WI38 (cell line): ENCODE measurements at regions not wholly inside any gene's neighbourhood (a gene's known extent, or its start where the extent isn't known, plus 50 kb on each side); places are given as distances from the start of the nearest gene placed in this dataset.

Experiments
- H3K4me3 ChIP-seq: 2 replicates; pipeline ENCODE4 v1.5.1; 2011; ENCODE audit warnings: low read depth, mild to moderate bottlenecking, control low read depth, low read length
- CTCF ChIP-seq: IDR thresholded peaks from 2 replicates; pipeline ENCODE4 v1.5.1; 2012; ENCODE audit warnings: low read depth, mild to moderate bottlenecking, control low read depth, low read length

- no peak for TF ChIP-seq CTCF
- no peak overlapping the region for H3K4me3 ChIP-seq
These were observed 63.9 kb upstream of the MAF start for GRCh38 chr16:79664407-79664806.

DNA sequence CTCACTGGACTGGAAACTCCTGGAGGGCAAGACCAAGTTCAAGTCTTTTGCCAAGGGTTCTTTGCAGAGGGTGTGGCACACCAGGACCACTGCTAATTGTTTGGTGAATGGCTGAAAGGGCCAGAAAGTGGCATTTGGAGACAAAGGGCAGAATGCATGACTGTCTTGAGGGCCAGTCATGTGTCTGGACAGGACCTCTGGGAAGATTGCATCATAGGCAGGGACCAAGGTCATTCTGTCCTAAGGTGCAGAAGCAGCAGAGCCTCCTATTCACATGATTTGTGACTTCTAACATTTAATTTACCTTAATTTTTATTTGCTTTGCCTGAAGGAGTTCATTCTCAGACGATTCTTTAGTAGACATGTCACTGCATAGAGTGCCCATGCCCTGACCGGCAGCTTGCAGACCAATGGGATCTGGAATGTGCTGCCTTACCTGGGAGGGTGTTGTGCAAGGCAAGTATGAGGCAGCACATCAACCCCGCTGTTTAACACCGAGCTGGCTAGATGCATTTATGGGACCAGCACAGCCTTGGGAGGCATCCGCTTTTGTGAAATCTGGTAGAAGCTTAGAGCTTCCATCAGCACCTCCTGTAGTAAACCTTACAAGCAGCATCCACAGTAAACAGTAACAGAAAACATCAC is 62.3 kb upstream of the MAF start:
- TF ChIP-seq CTCF = no peak
- no peak overlapping the region for H3K4me3 ChIP-seq

- no peak overlapping the region for H3K4me3 ChIP-seq
- TF ChIP-seq CTCF = no peak
These were observed 61.6 kb upstream of the MAF start for GRCh38 chr16:79662122-79662521.

DNA sequence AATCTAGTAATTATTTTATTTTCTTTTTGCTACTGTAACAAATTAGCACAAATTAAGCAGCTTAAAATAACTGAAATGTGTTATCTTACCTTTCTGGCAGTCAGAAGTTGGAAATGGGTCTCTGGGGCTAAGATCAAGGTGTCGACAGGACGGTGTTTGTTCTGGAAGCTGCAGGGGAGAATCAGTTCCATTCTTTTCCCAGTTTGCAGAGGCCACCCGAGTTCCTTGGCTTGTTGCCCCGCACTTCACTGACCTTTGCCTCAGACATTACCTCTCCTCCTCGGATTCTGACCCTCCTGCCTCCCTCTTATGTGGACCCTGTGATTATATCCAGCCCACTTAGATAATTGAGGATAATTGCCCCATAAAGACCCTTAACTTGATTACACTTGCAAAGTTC is 61.0 kb upstream of the MAF start:
- no peak for TF ChIP-seq CTCF
- H3K4me3 ChIP-seq = no peak overlapping the region

- TF ChIP-seq CTCF = no peak
- no peak overlapping the region for H3K4me3 ChIP-seq
These were observed 58.8 kb upstream of the MAF start for GRCh38 chr16:79659344-79659743.

DNA sequence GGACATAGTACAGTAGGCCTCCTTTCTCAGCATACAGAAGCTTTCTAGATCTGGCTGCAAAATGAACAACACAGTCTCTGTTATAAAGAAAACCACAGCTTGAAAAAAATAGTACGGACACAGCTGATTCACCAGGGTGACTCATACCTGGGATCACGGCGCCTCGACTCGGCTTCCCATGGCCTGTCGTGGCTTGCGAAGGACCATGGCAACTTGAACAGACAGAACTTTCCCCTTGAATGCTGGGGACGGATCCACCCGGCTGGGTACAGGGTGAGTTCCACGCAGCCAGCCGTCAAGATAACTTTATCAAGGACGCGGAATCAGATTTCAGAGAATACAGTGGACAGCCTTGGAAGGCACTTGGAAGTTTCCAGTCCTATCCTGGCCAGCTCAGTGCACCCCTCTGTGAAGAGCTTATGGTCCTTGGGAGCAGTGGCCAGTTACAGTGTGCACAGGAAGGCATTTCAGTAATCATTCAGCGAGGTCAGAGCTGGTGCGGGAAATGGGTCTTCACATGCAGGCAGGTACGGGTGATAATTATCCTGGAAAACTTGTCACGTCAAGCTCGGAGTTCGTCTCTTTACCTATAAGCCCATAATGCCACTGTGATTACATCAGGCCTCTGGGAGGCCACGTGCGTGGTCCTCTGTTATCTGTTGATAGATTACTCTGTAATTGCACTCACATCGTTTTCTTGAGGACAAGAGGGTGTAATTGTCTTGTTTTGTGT is 57.9 kb upstream of the MAF start:
- TF ChIP-seq CTCF = no peak
- no peak overlapping the region for H3K4me3 ChIP-seq

DNA sequence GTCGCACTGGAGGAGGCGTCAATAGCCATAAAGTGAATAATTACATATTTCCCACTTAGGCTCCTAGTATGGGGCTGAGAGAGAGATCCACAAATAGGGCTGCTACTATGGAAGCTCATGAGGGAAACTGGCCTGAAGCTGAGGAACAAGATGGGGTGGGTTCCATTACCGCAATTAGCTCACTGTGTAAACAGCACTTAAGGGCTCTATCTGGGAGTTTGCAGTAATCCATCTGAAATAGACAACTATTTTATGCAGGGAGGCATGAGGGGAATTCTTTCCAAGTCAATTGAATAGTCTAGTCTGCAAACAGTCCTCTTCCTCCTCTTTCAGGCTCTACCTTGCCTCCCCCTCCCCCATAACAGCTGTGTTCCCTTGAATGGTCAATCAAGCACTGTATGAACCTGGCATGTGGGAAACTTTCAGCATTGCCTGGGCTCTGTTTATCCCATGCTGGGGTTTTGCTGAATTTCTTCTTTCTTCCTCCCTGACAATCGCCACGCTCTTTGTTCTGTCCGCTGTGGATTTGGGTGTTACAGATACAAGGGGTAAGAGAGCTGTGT is 56.1 kb upstream of the MAF start:
- TF ChIP-seq CTCF = no peak
- H3K4me3 ChIP-seq = no peak overlapping the region
